ENCODE measurements at regions not wholly inside any gene's neighbourhood (a gene's known extent, or its start where the extent isn't known, plus 50 kb on each side); places are given as distances from the start of the nearest gene placed in this dataset.
A peak's percentile ranks its signal among the peaks of the same experiment; 100 is the strongest.

GRCh38 chr10:35857860-35858259 is 215.8 kb upstream of the FZD8 start:
- TF ChIP-seq CTCF (conservative IDR thresholded peaks at IDR 0.05; ENCODE audit: low read depth, low read length) (no peak), CEBPB (IDR thresholded peaks at IDR 0.05; ENCODE audit: low read depth, low read length) (no peak), RCOR1 (IDR thresholded peaks at IDR 0.05; ENCODE audit: insufficient replicate concordance, low read length) (no peak), FOS (IDR thresholded peaks at IDR 0.05; ENCODE audit: low read depth, low read length) (no peak), NFE2L2 (IDR thresholded peaks at IDR 0.05; ENCODE audit: low read depth, low read length) (no peak), ELK1 (IDR thresholded peaks at IDR 0.05; ENCODE audit: borderline replicate concordance, low read depth, low read length) (no peak), CHD1 (IDR thresholded peaks at IDR 0.05; ENCODE audit: low read depth, low read length) (no peak), MAZ (IDR thresholded peaks at IDR 0.05; ENCODE audit: borderline replicate concordance, low read depth, low read length) (no peak), POLR2A (IDR thresholded peaks at IDR 0.05; ENCODE audit: low read depth, low read length) (no peak), USF2 (IDR thresholded peaks at IDR 0.05; ENCODE audit: low read depth, low read length) (no peak), RFX5 (IDR thresholded peaks at IDR 0.05; ENCODE audit: low read depth, low read length) (no peak), MXI1 (IDR thresholded peaks at IDR 0.05; ENCODE audit: borderline replicate concordance, low read depth, low read length) (no peak), MAFK (IDR thresholded peaks at IDR 0.05; ENCODE audit: low read depth, low read length) (no peak), RAD21 (IDR thresholded peaks at IDR 0.05; ENCODE audit: low read length) (no peak), SMC3 (IDR thresholded peaks at IDR 0.05; ENCODE audit: low read depth, low read length) (no peak), BHLHE40 (IDR thresholded peaks at IDR 0.05; ENCODE audit: low read depth, low read length) (no peak)
- Histone ChIP-seq H4K8ac (ENCODE audit: low read depth in 2 of 2, low read length in 2 of 2) (no peak overlapping the region), H2BK20ac (ENCODE audit: low read depth, low read length) (no peak overlapping the region), H3K9me1 (ENCODE audit: insufficient read depth, low read length) (no peaks in the 10 kb centered on the region), H3K79me1 (ENCODE audit: low read depth in 1 of 2, low read length in 2 of 2) (no peaks in the 10 kb centered on the region), H3K14ac (replicated peaks; ENCODE audit: low read depth, low read length) (no peak overlapping the region), H2AK5ac (ENCODE audit: low read depth, low read length) (no peak overlapping the region), H3K4me1 (ENCODE audit: control insufficient read depth, insufficient read depth, low read length) (no peaks in the 10 kb centered on the region; the same call in 1 of the 2 replicates), H2AFZ (replicated peaks; ENCODE audit: low read length, poor library complexity) (no peak overlapping the region), H3K36me3 (ENCODE audit: control insufficient read depth, insufficient read depth, low read length) (no peaks in the 10 kb centered on the region), H4K91ac (ENCODE audit: insufficient read depth, low read depth, low read length) (no peak overlapping the region), H4K5ac (ENCODE audit: low read depth, low read length) (no peak overlapping the region), H3K4ac (ENCODE audit: low read depth, low read length) (no peak overlapping the region), H3K4me2 (ENCODE audit: low read depth, low read length) (no peak overlapping the region), H3K27ac (ENCODE audit: insufficient read depth, low read length) (no peak overlapping the region), H3K27me3 (ENCODE audit: control insufficient read depth, insufficient read depth, low read length) (no peaks in the 10 kb centered on the region), H4K20me1 (ENCODE audit: insufficient read depth, low read length) (no peaks in the 10 kb centered on the region), H3K4me3 (ENCODE audit: insufficient read depth, low read depth, low read length) (no peak overlapping the region), H2BK15ac (ENCODE audit: low read depth, low read length) (no peak overlapping the region), H2BK5ac (ENCODE audit: low read depth, low read length, poor library complexity, severe bottlenecking) (no peak overlapping the region), H3K9me3 (ENCODE audit: control insufficient read depth, insufficient read depth, low read length) (no peaks in the 10 kb centered on the region), H3K9ac (ENCODE audit: low read depth, low read length) (no peak overlapping the region), H2AK9ac (replicated peaks; ENCODE audit: low read depth, low read length, poor library complexity) (no peak overlapping the region), H3K56ac (ENCODE audit: extremely low read depth, insufficient read depth, low read length) (no peak overlapping the region), H3K23ac (ENCODE audit: low read depth, low read length) (no peak overlapping the region), H2BK120ac (ENCODE audit: low read depth, low read length) (no peak overlapping the region), H3K18ac (ENCODE audit: low read depth, low read length) (no peak overlapping the region; the same call in 1 of the 2 replicates)
- intact Hi-C loops (cut with micrococcal nuclease): no loop called here
- dilution Hi-C loops (cut with HindIII; ENCODE audit: low sequenced_read_pairs, unreplicated experiment): no loop called here
- ChIA-PET POLR2A (ENCODE audit: unreplicated experiment) (no interaction called here), CTCF (interaction anchor here (0.6 to 1.2 kb wide), 2 partner anchors 13 to 213 kb away, joined by 3 read pairs; no protein-coding TSS in a partner anchor)
- DNase-seq (peak; percentile 16), ATAC-seq (ENCODE audit: low read depth) (peak; percentile 63)
- BruUV-seq (replicated peaks): no TSS peak
- in situ Hi-C loops (cut with MboI; ENCODE audit: low sequenced_read_pairs): no loop called here
- 20% methylated on average over 1 of the region's 1 CpG; no CpG with 5 or more reads in 1 of the 2 experiments for WGBS, 2 experiments (ENCODE audit: extremely low coverage in 2 of 2, insufficient read length in 1 of 2)

Data from IMR-90 (cell line).